HG02763 (cell line): ENCODE measurements at regions not wholly inside any gene's neighbourhood (a gene's known extent, or its start where the extent isn't known, plus 50 kb on each side); places are given as distances from the start of the nearest gene placed in this dataset.
"Not testable (repeated sequence)": the region's sequence is repeated elsewhere in the genome, so short reads cannot be mapped to it uniquely, and the experiment has no call there.

Experiments used
- ATAC-seq: cut with Tn5 transposase; IDR thresholded peaks from one replicate; pipeline ENCODE4 v1.9.1; 2021; ENCODE audit warnings: mild to moderate bottlenecking, moderate library complexity; ENCODE audit not compliant: unreplicated experiment

- ATAC-seq = no peak
These were observed 811.9 kb upstream of the PCDH7 start for GRCh38 chr4:29908276-29908675.

- no peak for ATAC-seq
These were observed 792.3 kb upstream of the PCDH7 start for GRCh38 chr4:29927895-29928294.

- ATAC-seq = no peak
These were observed 771.7 kb upstream of the PCDH7 start for GRCh38 chr4:29948451-29948850.

- no peak for ATAC-seq
These were observed 771.3 kb upstream of the PCDH7 start for GRCh38 chr4:29948858-29949257.

- no peak for ATAC-seq
These were observed 753.8 kb upstream of the PCDH7 start for GRCh38 chr4:29966386-29966785.

- ATAC-seq = no peak
These were observed 749.5 kb upstream of the PCDH7 start for GRCh38 chr4:29970626-29971025.

GRCh38 chr4:29972121-29972520 lies 748.0 kb upstream of the PCDH7 start:
- ATAC-seq = no peak

GRCh38 chr4:29983890-29984289 lies 736.3 kb upstream of the PCDH7 start:
- ATAC-seq = no peak

- ATAC-seq = no peak
These were observed 718.5 kb upstream of the PCDH7 start for GRCh38 chr4:30001628-30002027.

GRCh38 chr4:30002341-30002740 lies 717.8 kb upstream of the PCDH7 start:
- ATAC-seq = no peak

- no peak for ATAC-seq
These were observed 714.2 kb upstream of the PCDH7 start for GRCh38 chr4:30005995-30006394.

- no peak for ATAC-seq
These were observed 695.6 kb upstream of the PCDH7 start for GRCh38 chr4:30024526-30024925.

GRCh38 chr4:30028826-30029225 lies 691.3 kb upstream of the PCDH7 start:
- no peak for ATAC-seq

GRCh38 chr4:30056016-30056766 lies 664.0 kb upstream of the PCDH7 start:
- no peak for ATAC-seq

GRCh38 chr4:30068234-30068633 lies 651.9 kb upstream of the PCDH7 start:
- ATAC-seq = no peak

- ATAC-seq = no peak
These were observed 647.0 kb upstream of the PCDH7 start for GRCh38 chr4:30073011-30073710.

GRCh38 chr4:30092420-30093128 lies 627.6 kb upstream of the PCDH7 start:
- ATAC-seq = not testable (repeated sequence)

- ATAC-seq = no peak
These were observed 625.3 kb upstream of the PCDH7 start for GRCh38 chr4:30094887-30095286.

- ATAC-seq = no peak
These were observed 616.7 kb upstream of the PCDH7 start for GRCh38 chr4:30103455-30103854.

GRCh38 chr4:30116401-30116800 lies 603.8 kb upstream of the PCDH7 start:
- ATAC-seq = no peak

- ATAC-seq = no peak
These were observed 602.7 kb upstream of the PCDH7 start for GRCh38 chr4:30117433-30117832.

- no peak for ATAC-seq
These were observed 597.5 kb upstream of the PCDH7 start for GRCh38 chr4:30122711-30123110.
